Breast epithelium (tissue), 4 donors: ENCODE measurements at regions not wholly inside any gene's neighbourhood (a gene's known extent, or its start where the extent isn't known, plus 50 kb on each side); places are given as distances from the start of the nearest gene placed in this dataset.

Experiments
- DNase-seq, 2 donors: peaks; one replicate each; pipeline ENCODE4 v3.0.0-alpha.2; 2019; ENCODE audit warnings: low spot score in 2 of 2
- H3K27ac ChIP-seq, 2 donors: fragments of 200-600 bp; sonication (generic) in 1 of 2; one replicate each; pipeline ENCODE4 v1.5.1; 2016 to 2019; ENCODE audit warnings: mild to moderate bottlenecking in 1 of 2
- H3K27me3 ChIP-seq, 2 donors: fragments of 200-600 bp; sonication (generic) in 1 of 2; one replicate each; pipeline versions ENCODE4 v1.5.1 to v1.6.0; 2017 to 2019; ENCODE audit warnings: control low read depth in 1 of 2, mild to moderate bottlenecking in 1 of 2
- H3K36me3 ChIP-seq: fragments of 200-600 bp; one replicate; pipeline ENCODE4 v1.5.1; 2019
- H3K4me1 ChIP-seq, 2 donors: fragments of 200-600 bp; sonication (generic); one replicate each; pipeline ENCODE4 v1.5.1; 2016 to 2019; ENCODE audit warnings: control low read depth in 1 of 2
- H3K4me3 ChIP-seq, 3 donors: fragments of 200-600 bp; sonication (generic); 1 replicate in 2 of 3; 2 replicates in 1 of 3; pipeline ENCODE4 v1.5.1; 2016 to 2019; ENCODE audit warnings: mild to moderate bottlenecking in 3 of 3, moderate library complexity in 2 of 3
- H3K9me3 ChIP-seq, 2 donors: fragments of 200-600 bp; sonication (generic) in 1 of 2; one replicate each; pipeline ENCODE4 v1.5.1; 2016 to 2019; ENCODE audit warnings: control low read depth in 1 of 2
- CTCF ChIP-seq, 3 donors: fragments of 450-650 bp; IDR thresholded peaks; one replicate each; pipeline ENCODE4 v1.5.1; 2016 to 2017; ENCODE audit warnings: antibody characterized with exemption in 3 of 3, mild to moderate bottlenecking in 3 of 3, moderate library complexity in 3 of 3
- POLR2A ChIP-seq: fragments of 450-650 bp; IDR thresholded peaks from one replicate; pipeline ENCODE4 v1.6.1; 2016; ENCODE audit warnings: antibody characterized with exemption, mild to moderate bottlenecking, moderate library complexity
- POLR2AphosphoS5 ChIP-seq, 3 donors: sonication (generic); formaldehyde crosslinking; IDR thresholded peaks; one replicate each; pipeline ENCODE4 v1.6.1; 2017; ENCODE audit warnings: antibody characterized with exemption in 3 of 3
- intact Hi-C: fragments of 100-400 bp; cut with DNase I; formaldehyde crosslinking; loops from one replicate; pipeline ENCODE4 v1.15.1; 2023; ENCODE audit warnings: low total_unique reads

GRCh38 chr10:78775891-78776290, 292.9 kb upstream of the ZMIZ1 start:
- Histone ChIP-seq H3K4me1 (no peaks in the 10 kb centered on the region), H3K27ac (no peak overlapping the region), H3K9me3 (no peaks in the 10 kb centered on the region), H3K4me3 (no peak overlapping the region), H3K36me3 (no peaks in the 10 kb centered on the region), H3K27me3 (no peaks in the 10 kb centered on the region)
- TF ChIP-seq CTCF (IDR thresholded peaks at IDR 0.05) (no peak), POLR2AphosphoS5 (IDR thresholded peaks at IDR 0.05) (no peak), POLR2A (no peak)
- intact Hi-C loops, result loop anchor here (5.0 kb wide), 1 partner anchor 556 kb away; no protein-coding TSS in a partner anchor
- no peak for DNase-seq

- Histone ChIP-seq H3K9me3 (no peaks in the 10 kb centered on the region), H3K27ac (no peak overlapping the region), H3K36me3 (no peaks in the 10 kb centered on the region), H3K4me3 (no peak overlapping the region), H3K27me3 (no peaks in the 10 kb centered on the region), H3K4me1 (no peaks in the 10 kb centered on the region)
- intact Hi-C loops, result loop anchor here (5.0 kb wide), 1 partner anchor 556 kb away; no protein-coding TSS in a partner anchor
- no peak for DNase-seq
- TF ChIP-seq POLR2AphosphoS5 (IDR thresholded peaks at IDR 0.05), result no peak
- no peak for TF ChIP-seq CTCF (IDR thresholded peaks at IDR 0.05)
- TF ChIP-seq POLR2A, result no peak
These were observed 292.0 kb upstream of the ZMIZ1 start for GRCh38 chr10:78776756-78777155.

GRCh38 chr10:78777466-78777865, 291.3 kb upstream of the ZMIZ1 start:
- TF ChIP-seq POLR2AphosphoS5 (IDR thresholded peaks at IDR 0.05) (peak in 1 of 3 donors; percentile 34), POLR2A (no peak)
- intact Hi-C loops, result loop anchor here (5.0 kb wide), 1 partner anchor 555 kb away; no protein-coding TSS in a partner anchor
- Histone ChIP-seq H3K4me3 (no peak overlapping the region), H3K36me3 (no peaks in the 10 kb centered on the region), H3K27me3 (no peaks in the 10 kb centered on the region), H3K9me3 (no peaks in the 10 kb centered on the region), H3K27ac (peak overlapping the region; percentile 7 to 33), H3K4me1 (no peaks in the 10 kb centered on the region)
- no peak for DNase-seq

- intact Hi-C loops, result loop anchor here (5.0 kb wide), 1 partner anchor 554 kb away; no protein-coding TSS in a partner anchor
- TF ChIP-seq POLR2AphosphoS5 (IDR thresholded peaks at IDR 0.05) (no peak), POLR2A (no peak), CTCF (IDR thresholded peaks at IDR 0.05) (no peak)
- Histone ChIP-seq H3K4me3 (no peak overlapping the region), H3K27ac (peak overlapping the region; percentile 7 to 33), H3K36me3 (no peaks in the 10 kb centered on the region), H3K9me3 (no peaks in the 10 kb centered on the region), H3K4me1 (no peaks in the 10 kb centered on the region), H3K27me3 (no peaks in the 10 kb centered on the region)
- DNase-seq, result no peak
These were observed 290.9 kb upstream of the ZMIZ1 start for GRCh38 chr10:78777867-78778266.

GRCh38 chr10:78778444-78779338, 290.1 kb upstream of the ZMIZ1 start:
- Histone ChIP-seq H3K9me3 (no peaks in the 10 kb centered on the region), H3K36me3 (no peaks in the 10 kb centered on the region), H3K4me3 (no peak overlapping the region), H3K4me1 (no peaks in the 10 kb centered on the region), H3K27me3 (no peaks in the 10 kb centered on the region), H3K27ac (no peak overlapping the region)
- intact Hi-C loops, result loop anchor here (5.0 kb wide), 1 partner anchor 554 kb away; no protein-coding TSS in a partner anchor
- peak in 1 of 2 donors; percentile 38 for DNase-seq
- TF ChIP-seq CTCF (IDR thresholded peaks at IDR 0.05) (no peak), POLR2AphosphoS5 (IDR thresholded peaks at IDR 0.05) (no peak), POLR2A (no peak)
